NOMO-1 (cell line): ENCODE measurements at regions not wholly inside any gene's neighbourhood (a gene's known extent, or its start where the extent isn't known, plus 50 kb on each side); places are given as distances from the start of the nearest gene placed in this dataset.
A peak's percentile ranks its signal among the peaks of the same experiment; 100 is the strongest.

Source experiments
- DNase-seq, 2 experiments: peaks; one replicate each; lab custom pipeline; 2025; ENCODE audit not compliant: unreplicated experiment in 2 of 2; lab: John Stamatoyannopoulos, UW

DNA sequence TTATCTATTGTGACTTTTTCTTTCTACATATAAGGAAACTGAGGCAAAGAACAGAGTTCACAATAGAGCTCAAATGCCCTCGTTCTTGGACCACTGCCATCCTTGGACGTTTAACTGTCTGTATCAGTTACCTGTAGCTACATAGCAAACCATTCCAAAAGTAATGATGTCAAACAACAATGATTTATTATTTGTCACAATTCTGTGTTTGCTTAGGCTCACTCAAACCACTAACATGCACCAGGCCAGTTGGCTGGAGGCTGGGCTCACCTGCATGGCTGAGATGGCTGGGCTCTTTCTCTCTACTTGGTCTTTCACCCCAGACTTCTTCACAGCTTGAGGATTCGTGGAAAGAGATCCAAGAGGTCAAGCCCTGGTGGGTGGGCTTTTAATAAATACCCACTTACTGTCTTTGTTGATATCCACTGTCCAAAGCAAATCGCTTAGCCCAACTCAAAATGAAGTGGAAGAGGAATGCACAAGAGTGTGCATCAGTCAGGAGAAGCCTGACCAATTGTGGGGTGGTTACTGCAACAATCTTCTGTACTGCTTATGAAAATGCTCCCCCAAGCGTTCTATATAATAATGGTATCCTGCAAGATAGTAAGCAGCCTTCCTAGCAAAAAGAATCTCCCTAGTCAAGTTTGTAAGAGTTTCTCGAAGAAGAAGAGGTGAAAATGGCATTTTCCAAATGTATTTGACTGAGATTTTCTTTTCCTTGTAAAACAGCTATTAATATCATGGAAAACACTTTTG is 163.5 kb upstream of the NT5C1B start:
- DNase-seq = no peak

GRCh38 chr2:18752022-18752493 is 162.7 kb upstream of the NT5C1B start:
- DNase-seq = no peak

DNA sequence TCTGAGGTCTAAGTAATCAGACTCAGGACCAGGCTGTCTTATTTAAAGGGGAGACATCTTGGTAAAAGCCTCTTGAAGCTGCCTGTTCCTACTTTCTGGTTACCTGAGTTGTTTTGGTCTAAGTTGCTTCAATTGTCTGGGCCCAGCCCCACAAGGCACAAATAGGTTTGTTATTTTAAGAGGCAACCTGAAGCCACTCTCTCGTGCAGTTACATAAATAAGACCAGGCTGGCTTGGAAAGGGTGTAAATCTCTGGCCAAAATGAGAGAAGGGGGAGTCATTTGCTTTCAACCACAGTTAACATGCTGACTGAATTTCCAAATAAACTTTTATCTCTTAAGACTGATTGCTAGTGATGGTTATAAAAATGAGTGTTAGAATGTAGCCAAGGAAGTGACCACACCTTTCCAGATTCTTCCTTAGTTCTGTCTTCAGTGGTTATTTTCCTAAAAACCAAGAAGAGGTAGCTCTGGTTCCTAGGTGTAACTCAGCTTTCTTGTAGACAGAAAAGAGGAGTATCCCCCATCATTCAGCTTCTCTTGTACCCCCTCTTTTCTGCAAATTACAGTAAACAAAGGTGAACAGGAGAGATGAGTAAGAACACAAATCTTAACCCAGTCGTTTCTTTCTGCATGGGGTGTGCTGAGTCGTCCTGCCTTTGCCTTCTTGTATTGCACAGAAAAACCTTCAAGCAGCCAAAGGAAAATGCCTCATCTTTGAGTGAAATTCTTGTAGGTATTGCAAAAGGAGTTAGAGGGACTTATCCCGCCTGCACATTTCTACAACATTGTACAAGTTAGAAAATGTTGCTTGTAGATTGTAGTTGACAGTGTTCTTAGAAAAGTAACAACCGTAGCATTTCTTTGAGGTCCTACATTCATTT is 161.5 kb upstream of the NT5C1B start:
- DNase-seq = no peak

DNA sequence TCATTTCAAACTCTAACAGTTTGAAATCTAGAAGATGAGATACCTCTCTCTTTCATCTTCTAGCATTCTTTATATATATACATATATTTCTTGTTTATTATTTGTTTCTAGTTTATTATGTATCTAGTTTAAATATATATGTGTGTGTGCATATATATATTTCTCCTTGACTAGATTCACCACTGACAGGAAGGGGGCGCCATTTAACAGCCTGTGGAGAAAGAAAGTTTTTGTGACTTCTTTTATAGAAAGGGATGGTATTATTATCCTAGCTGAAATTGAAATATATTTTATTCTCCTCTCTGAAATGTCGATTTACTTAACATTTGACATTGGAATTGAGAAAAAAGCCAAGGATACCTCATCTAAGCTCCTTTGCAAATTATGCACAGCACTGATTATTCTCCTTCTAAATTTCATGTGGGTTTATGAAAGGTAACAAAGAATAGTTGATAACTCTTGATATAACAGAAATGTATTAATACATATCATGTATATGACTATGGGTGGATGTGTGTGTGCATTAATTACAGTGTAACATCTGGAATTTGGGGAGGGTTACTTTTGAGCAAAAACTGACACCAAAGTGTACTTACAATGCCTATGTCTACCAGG is 160.7 kb upstream of the NT5C1B start:
- DNase-seq = peak; percentile 2 to 32

DNA sequence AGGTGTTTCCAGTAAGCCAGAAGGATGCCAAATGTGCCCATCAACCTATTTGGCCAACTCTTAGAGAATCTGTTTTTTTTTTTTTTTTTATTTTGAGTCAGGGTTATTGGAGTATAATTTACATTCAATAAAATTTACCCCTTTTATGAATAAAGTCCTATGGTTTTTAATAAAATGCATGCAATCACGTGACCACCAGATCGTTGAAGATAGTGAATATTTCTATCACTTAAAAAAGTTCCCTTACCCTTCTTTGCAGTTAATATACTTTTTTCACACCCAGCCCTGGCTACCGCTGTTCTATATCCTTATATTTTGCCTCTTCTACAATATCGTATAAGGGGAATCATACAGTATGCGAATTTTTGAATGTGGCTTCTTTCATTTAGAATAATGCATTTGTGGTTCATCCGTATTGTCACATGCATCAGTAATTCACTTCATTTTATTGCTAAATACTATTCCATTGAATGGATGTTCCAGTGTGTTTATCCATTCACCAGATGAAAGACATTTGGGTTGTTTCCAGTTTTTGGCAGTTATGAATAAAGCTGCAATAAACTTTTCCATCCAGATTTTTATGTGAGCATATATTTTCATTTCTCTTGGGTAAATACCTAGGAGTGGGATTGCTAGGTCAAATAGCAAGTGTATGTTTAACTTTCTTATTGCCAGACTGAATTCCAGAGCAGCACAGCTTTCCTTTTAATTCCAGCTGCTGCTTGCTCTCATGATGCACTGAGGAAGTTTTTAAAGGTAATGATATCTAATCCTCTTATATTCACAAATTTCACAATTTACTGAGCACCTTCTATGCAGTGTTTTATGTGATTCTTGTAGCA is 156.3 kb upstream of the NT5C1B start:
- no peak for DNase-seq

- DNase-seq = no peak
Measured at GRCh38 chr2:18741895-18742732, 152.7 kb upstream of the NT5C1B start.

GRCh38 chr2:18741191-18741590 is 151.8 kb upstream of the NT5C1B start:
- DNase-seq = no peak

DNA sequence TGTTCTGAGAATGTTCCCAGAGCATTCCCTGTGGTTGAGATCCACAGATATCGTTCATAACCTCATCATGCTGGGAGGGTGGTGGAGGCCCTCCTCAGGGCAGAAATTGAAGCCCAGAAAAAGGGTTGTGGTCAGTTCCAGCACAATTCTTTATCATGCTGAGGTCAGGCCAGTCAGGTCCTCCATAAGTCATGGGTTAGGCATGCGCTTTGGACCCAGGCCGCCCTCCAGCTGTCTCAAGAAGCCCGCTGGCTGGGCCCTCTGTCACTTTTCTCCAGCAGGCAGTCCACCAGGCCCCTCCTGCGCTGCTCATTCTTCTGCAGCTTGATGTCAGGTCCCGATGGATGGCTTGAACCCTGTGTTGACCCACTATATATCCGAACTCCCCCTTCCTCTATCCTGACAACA is 151.1 kb upstream of the NT5C1B start:
- no peak for DNase-seq

DNA sequence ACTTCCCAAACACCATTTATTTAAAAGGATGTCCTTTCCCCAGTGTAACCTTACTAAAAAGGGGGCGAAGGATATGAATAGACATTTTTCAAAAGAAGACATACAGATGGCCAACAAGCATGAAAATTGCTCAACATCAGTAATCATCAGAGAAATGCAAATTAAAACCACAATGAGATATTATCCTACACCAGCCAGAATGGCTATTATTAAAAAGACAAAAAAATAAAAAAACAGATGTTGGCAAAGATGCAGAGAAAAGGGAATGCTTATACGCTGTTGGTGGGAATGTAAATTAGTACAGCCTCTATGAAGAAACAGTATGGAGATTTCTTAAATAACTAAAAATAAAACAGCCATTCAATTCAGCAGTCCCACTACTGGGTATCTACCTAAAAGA is 142.3 kb upstream of the NT5C1B start:
- DNase-seq = no peak

DNA sequence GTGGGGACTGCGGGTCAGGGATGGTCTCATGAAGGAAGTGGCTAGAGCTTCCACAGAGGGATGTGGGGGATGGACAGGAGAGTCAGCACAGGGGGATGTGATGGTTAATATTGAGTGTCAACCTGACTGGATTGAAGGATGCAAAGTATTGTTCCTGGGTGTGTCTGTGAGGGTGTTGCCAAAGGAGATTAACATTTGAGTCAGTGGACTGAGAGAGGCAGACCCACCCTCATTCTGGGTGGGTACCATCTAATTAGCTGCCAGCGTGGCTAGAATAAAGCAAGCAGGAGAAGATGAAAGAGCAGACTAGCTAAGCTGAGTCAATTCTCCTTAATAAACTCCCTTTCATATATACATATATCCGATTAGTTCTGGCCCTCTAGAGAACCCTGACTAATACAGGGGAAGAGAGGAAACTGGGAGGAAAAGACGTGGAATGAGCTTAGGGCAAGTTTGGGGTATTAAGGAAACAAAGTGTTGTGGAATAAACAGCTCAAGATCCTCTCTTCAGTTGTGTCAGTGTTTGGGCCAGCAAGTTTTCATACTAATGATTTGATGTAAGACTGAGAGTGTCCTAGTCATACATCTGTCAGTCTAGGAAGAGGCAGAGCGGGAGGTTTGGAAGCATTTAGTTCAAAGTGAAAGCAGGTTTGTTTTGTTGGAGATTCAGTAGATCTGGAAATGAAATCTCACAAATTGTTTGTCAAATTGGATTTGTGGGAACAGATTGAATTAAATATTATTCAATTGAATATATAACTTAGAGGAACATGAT is 135.2 kb upstream of the NT5C1B start:
- DNase-seq = no peak

DNA sequence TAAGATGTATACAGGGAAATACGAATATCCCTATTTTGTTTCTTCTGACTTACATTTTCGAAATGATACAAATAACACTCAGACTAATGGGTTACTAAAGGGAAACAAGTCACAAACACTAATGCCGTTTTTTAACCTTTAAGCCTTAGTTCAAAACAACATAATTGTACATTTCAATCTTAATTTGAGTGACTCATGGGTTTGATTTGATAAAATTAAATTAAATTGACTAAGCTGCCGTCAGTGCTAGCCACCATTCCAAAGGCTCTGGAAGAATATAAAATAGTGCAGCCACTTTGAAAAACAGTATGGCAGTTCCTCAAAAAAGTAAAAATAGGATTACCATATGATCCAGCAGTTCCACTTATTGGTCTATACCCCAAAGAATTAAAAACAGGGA is 133.8 kb upstream of the NT5C1B start:
- DNase-seq = no peak

DNA sequence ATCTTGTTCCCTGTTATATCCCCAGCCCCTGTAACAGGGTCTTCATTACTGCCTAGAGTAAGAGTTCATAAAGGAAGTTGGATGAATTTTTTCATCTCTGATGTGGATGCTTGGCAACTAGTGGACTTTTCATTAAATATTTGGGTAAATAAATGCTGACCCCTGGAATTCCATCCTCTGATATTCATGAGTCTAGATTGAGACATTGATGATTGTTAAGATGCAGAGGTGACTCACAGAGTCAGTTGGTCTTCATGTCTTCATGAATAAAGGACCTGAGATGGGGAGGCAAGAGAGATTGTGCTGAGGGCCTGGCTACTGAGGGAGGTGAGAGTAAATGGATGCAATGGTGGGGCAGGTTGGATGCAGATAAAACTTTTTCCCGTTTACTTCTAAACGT is 132.7 kb upstream of the NT5C1B start:
- no peak for DNase-seq

GRCh38 chr2:18721038-18721922 is 131.9 kb upstream of the NT5C1B start:
- no peak for DNase-seq

- DNase-seq = no peak
Measured at GRCh38 chr2:18719978-18720775, 130.8 kb upstream of the NT5C1B start.

- DNase-seq = no peak
Measured at GRCh38 chr2:18708203-18708715, 118.9 kb upstream of the NT5C1B start.

DNA sequence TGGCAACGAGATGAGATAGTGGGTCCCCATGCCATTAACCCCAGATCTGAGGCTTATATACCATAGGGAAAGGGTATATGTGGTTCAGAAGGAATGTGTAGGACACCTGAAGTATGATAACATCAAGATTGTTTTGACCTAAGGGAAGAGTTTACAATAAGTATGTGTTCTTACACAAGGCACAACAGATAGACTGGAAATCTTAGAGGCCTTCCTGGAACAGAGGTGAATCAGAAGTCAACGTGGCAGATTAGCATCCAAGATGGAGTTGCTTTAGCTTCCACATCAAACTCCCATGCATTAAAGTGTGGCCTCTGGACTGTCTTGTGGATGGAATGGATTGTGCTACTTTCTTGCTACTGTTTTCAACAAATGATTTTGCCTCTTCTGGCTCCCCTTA is 116.6 kb upstream of the NT5C1B start:
- DNase-seq = no peak

GRCh38 chr2:18704276-18704675 is 114.9 kb upstream of the NT5C1B start:
- no peak for DNase-seq
